HG03103 (cell line): ENCODE measurements at regions not wholly inside any gene's neighbourhood (a gene's known extent, or its start where the extent isn't known, plus 50 kb on each side); places are given as distances from the start of the nearest gene placed in this dataset.

ENCODE experiments used
- ATAC-seq: cut with Tn5 transposase; IDR thresholded peaks from one replicate; pipeline ENCODE4 v1.9.1; 2021; ENCODE audit warnings: low read depth; ENCODE audit not compliant: unreplicated experiment

DNA sequence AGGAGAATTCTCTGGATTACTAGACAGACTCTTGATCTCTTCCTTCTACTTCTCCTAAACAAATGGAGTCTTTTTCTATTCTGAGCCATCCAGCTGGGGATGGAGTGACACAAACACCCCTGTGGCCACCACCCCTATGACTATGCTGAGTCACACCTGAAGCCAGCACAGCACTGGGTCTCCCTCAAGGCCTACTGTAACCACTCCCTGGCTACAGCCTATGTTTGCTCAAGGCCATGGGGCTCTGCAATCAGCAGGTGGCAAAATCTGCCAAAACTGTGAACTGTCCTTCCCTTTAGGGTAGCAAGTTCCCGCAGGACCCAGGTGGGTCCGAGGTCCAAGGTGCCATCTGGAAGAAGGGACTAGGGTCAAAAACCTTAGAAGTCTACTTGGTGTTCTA, 132.3 kb downstream of the TINAG start:
- no peak for ATAC-seq

DNA sequence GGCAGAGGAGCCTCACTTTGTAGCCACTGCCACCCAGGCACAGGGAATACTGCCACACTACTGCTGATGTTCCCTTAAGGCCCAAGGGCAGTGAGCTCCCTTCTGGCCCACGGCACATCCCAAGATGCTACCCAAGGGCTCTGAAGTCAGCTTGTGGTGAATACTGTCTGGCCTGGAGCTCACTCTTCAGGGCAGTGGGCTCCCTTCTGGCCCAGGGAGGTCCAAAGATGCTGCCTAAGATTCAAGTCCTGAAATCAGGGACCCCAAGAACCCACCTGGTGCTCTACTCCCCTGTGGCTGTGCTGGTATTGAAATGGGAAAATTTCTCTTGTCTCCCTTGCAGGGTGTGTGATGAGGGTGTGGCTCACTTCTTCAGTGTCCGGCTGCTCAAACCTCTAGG, 132.8 kb downstream of the TINAG start:
- no peak for ATAC-seq

DNA sequence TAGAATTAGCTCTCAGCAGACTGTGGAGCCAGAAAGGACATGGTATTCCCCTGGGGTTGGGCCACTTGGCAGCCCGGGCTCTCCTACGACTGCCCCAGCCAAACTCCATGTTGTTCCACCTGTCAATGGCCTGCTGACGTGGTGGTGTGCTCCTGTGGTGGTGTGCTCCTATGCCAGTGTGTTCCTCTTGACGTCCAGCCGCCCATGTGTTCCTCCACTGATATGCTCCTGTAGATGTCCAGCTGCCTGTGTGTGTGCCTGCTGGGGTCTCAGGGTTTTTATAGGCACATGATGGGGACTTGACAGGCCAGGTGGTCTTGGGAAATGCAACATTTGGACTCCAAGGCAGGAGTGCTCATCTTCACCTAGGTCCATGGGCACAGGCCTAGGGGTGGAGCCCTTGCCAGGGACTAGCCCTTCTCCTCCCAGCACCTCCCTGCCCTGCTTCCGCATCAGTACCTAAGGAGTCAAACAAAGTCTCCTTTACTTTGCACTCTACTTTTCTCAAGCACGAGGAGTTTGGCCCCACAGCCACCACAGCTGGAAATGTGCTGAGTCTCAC, 133.5 kb downstream of the TINAG start:
- ATAC-seq, result no peak

DNA sequence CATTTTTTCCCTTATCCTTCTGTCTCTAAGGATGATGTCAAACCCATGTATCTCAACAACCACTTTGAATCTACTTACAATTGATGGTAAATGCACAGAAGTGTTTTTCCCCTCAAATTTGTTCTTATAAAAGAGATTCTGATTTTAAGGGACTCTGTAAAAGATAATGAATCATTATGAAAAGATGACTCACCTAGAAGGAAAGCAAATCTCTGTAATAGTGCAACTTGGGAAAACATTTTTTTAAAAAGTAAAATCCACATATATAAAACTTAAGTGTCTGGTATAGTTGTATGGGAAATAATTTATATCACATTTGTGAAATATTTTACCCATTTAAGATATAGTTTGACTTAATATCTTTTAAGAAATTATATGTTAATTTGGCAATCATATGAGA, 137.0 kb downstream of the TINAG start:
- ATAC-seq, result no peak

DNA sequence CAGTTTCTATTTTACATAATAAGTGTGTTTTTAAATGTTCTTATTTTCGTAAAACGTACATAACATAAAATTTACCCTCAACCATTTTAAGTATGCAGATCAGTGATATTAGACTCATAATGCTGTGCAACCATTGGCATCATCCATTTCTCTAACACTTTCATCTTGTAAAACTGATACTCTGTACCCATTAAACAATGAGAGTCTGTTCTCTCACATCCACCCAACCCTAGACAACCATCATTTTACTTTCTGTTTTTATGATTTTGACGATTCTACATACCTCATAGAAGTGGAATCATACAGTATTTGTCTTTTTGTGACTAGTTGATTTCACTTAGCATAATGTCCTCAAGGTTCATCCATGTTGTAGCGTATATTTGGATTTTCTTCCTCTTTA, 140.4 kb downstream of the TINAG start:
- ATAC-seq, result no peak

DNA sequence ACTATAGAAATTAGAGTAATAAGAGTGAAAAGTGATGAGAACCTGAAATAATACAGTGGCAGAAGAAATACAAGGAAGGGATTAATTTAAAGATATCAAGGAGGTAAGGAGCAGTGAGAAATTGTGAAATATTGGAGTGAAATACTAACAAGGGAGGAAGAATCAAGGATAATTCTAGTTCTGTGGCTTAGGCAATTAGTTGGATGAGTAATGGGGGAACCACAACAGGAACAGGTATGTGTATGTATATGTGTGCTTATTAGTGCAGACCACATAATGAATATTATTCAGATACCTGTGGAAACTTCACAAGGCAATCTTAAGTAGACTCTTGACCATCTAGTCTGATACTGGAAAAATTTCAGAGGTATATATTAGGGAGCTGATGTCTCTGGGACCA, 143.3 kb downstream of the TINAG start:
- ATAC-seq, result no peak

DNA sequence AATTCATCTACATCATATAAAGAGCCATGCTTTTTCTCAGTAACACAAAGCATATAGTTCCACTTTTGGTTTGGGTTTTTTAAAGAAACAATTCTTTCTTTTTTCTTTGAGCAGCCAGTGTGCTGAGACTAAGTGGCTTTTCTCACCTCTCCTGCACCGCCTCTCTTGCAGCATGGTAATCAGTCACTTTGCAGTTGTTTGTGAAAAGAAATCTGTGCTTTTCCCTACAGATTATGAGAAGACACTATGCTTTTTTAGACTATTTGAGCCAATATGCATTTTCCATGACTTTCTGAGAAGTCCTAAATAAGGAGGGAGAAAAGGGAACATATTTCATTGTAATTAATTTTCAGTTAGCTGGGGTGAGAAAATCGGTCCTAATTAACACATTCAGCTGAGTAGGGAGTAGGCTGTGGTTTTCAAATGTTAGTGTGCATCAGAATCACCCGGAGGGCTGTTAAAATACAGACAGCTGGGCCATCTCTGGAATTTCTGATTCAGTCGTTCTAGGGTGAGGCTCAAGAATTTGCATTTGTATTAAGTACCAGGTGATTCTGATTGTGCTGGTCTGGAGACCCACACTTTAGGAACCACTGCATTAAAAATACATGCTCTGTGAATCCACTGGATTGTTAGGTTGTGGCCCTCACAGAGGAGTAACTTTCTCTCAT, 155.2 kb downstream of the TINAG start:
- ATAC-seq, result no peak

DNA sequence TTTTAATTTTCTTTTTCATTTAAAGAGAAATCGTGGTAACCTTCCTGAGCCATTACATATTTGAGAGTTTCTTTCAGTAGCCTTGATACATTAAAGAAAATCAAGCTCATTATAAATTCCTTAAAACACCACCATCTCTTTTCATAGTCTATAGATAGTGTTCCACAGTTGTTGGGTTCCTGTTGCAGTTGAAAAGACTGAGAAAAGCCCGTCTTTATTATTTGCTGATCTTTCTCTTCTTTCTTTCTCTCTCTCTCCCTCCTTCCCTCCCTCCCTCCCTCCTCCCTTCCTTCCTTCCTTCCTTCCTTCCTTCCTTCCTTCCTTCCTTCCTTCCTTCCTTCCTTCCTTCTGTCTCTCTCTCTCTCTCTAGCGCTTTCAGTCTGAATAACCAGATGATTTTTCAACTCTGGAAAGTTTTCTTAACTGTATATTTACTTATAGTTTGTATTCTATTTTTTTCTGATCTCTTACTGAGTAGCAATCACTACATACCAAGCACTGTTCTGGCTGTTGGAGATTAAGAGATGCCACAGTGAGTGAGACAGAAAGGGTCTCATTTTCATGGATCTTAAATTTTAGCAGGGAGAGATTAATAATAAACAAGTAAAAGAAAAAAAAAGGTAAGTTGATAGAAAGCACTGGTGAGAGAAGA, 157.5 kb downstream of the TINAG start:
- no peak for ATAC-seq

DNA sequence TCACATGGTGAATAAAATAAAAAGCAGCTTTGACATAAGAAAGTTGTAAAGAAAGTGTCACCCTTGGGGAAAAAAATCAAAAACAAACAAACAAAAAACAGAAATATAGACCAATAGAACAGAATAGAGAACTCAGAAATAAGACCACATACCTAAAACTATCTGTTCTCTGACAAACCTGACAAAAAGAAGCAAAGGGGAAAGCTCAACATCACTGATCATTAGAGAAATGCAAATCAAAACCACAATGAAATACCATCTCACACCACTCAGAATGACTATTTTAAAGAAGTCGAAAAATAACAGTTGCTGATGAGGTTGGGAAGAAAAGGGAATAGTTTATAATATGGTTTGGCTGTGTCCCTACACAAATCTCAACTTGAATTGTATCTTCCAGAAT, 159.1 kb downstream of the TINAG start:
- ATAC-seq, result no peak

DNA sequence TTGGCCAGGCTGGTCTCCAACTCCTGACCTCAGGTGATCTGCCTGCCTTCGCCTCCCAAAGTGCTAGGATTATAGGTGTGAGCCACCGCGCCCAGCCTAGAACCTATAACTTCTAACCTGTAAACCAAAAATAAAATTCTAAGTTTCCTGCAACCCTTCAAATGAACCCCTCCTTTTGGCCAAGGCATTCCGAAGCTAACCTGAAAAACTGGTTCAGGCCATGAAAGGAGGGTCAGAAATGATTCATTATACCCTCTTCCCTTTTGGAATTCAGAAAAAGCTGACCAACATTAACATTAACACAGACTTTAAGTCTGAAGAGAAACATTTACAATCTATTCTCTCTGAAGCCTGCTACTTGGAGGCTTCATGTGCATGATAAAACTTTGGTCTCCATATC, 165.1 kb downstream of the TINAG start:
- no peak for ATAC-seq

DNA sequence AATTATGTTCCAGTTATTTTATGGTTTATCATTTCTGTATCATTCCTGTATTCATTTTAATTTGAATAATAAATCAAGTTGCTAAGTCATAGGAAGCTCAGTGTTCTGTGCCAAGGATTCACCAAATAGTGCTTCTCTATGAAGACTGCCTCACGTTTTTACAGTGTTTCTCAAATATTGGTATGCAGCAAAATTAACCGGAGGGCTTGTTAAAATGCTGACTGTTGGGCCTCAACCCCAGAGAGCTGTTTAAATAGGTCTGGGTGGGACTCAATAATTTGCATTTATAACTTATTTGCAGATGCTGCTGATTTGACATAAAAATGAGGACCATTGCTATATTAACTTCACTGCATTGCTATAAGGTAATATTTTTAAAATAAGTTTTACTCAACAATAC, 166.7 kb downstream of the TINAG start:
- ATAC-seq, result no peak

DNA sequence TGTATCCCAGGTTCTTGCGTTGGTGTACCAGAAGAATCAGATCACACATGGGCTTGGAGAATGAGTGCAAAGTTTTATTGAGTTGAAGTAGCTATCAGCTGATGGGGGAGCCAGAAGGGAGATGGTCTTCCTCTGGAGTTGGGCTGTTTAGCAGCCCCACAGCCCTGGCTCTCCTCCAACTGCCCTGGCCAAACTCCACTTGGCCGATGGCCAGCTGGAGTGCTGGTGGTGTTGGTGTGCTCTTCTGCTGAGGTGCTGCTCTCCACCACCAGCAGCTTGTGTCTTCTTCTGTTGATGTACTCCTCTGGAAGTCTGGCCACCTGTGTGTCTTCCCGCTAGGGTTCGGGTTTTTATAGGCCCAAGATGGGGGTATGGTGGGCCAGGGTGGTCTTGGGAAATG, 172.8 kb downstream of the TINAG start:
- no peak for ATAC-seq

DNA sequence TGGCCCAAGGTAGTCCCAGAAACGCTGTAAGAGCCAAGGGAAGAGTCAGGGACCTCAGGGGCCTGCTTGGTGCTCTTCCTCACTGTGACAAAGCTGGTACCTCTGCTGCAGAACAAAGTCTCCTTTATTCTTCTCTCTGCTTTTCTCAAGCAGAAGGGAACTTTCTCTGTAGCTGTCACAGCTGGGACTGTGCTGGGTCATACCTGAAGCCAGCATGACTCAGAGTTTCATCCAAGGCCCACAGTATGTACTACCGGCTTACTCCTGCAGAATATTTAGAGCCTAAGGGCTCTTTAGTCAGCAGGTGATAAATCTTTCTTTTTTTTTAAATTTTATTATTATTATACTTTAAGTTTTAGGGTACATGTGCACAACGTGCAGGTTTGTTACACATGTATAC, 183.2 kb downstream of the TINAG start:
- ATAC-seq, result no peak

DNA sequence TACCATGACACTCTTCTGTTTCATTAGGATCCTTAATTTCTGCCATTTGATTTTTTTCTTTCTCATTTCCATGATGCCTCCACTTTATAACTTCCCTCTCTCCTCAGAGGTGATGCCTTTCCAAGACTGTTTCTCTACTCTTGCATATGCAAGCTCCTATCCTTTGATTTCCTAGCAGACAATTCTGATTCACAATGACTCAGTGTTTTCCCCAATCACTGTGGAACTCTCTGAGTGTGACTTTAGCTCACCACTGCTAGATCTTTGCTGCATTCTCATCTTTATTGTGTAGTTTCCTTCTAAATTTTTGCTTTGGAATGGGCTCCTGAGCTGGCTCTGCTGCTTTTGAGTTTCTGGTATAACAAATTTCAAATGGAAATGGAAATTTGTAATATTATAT, 184.9 kb downstream of the TINAG start:
- ATAC-seq, result no peak

DNA sequence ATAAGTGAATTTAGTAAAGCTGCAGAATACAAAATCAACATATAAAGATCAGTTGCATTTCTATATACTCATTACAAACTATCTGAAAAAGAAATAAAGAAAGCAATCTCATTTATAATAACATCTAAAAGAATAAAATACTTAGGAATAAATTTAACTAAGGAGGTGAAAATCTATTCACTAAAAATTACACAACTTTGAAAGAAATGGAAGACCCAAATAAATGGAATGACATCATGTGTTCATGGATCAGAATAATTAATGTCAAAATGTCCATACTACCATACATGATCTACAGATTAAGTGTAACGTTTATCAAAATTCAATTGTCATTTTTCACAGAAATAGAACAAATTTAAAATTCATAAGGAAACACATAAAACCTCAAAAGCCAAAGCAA, 194.9 kb downstream of the TINAG start:
- no peak for ATAC-seq

DNA sequence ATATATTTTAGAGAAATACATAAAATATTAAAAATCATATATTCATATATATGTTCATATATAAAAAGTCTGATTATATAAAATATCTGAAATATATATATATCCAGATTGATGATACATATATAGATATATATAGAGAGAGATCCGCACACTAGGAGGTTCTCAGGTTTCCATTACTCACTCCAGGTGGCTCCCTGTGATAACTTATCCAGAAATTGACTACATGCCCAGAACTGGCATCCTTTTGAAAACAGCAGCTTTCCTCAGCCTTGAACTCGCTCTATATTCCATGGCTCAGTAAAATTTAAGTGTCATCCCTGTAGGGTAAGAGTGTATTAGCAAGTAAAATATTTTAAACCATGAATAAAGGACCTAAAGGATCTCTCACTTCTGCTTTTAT, 206.8 kb downstream of the TINAG start:
- no peak for ATAC-seq

DNA sequence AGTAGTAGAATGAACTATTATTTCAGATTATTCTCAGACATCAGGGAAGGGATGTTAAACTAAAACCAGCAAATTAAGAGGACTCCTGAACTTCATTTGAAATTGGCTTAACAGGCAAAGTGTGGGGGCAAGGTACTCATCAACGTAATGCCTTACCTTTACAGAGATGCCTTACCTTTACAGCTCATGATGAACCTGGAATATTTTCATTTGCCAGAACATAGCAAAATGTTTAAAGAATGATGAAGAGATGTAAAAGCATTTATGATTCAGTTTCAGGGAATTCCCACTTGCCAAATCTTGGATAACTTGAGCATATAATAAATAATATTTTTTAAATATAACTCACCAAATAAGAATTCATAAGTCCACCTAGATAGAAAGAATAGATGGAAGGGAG, 207.5 kb downstream of the TINAG start:
- no peak for ATAC-seq

DNA sequence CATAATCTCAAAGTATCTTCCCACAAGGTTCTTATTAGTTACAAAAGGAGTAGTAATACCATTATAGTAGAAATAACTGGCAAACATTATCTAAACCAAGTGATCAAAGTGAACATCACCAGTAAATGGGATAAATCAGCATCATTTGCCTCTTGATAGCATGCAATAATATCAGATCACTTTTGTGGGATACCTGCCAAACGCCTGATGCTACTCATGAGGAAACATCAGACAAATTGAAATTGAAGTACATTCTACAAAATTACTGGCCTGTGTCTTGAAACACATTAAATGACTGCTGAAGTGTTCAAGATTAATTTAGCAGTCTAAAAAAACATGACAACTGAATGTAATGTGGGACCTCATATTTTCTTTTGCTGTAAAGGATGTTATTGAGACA, 208.1 kb downstream of the TINAG start:
- ATAC-seq, result no peak

DNA sequence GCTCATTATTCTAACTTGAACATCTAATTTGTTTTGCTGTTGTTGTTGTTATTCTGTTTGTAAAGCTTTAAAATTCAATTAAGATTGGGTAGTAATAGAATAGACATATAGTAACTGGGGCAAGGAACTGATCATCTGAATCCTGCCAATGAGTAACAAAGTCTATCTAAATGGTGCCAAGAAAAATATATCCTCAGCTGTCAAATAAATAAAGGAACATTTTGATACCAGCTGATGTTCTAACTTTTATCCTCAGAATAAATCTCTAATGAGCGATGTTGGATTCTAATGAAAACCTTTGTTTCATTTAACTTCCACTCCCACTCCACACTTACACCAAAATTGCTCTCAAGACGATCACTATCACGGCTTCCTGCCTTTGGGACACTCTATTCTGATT, 210.9 kb downstream of the TINAG start:
- ATAC-seq, result no peak

DNA sequence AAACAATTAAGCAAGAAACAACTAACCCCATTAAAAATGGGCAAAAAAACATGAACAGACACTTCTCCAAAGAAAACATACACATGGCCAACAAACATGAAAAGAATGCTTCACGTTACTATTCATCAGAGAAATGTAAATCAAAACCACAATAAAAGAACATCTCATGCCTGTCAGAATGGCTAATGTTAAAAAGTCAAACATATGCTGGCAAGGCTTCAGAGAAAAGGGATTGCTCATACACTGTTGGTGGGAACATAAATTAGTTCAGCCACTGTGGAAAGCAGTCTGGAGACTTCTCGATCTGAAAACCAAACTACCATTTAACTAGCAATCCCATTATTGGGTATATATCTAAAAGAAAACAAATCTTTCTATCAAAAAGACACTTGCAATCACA, 217.5 kb downstream of the TINAG start:
- ATAC-seq, result no peak

DNA sequence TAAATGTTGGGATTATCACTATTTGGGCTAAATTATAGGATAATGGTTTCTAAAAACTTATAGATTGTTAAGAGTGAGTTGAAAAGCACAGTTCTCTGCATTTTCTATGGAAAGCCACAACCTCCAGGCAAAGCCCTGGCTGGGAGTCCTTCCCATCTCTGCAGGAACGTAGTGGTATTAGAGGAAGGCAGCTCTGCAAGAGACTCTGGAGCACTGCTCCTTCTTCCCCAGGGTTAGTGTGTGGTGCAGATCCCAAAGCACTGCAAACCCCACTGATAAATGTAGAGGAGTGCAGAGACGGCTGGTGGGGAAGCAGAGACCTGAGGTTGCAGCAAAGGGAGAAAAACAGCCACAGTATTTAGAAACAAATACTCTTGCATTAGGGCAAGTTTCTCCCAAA, 225.3 kb downstream of the TINAG start:
- no peak for ATAC-seq

DNA sequence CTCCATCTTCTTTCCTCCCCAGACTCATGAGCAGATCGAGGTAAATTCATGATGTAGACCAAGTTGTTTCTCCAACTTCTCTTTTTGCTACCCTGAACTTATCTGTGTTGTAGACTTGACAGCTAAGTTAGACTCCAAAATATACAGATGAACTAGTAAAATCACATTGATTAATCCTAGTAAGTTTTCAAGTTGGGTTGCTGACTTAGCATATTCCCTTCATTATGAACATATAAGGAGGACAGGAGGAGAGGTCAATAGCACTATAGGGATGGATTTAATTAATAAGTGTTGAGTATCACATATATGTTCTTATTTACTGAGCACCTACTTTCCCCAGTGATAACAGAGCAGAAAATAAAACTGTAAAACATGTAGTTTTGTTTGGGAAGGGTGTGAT, 227.3 kb downstream of the TINAG start:
- ATAC-seq, result no peak
